Endothelial cell of umbilical vein (primary cell): ENCODE measurements at regions not wholly inside any gene's neighbourhood (a gene's known extent, or its start where the extent isn't known, plus 50 kb on each side); places are given as distances from the start of the nearest gene placed in this dataset.

ENCODE experiments used
- BruUV-seq: library from RNA; stranded (reverse); fragments of 400-500 nt; replicated peaks from 2 replicates; lab custom pipeline; 2021; lab: Mats Ljungman, UMichigan
- CTCF ChIA-PET: fragments of 300-600, 350-600 bp; sonication (Branson Sonifier 250); formaldehyde crosslinking; loops from one replicate; lab custom pipeline; 2021; ENCODE audit warnings: antibody characterized with exemption, inconsistent platforms; lab: Charles Lee
- POLR2A ChIA-PET: fragments of 300-600, 350-600 bp; sonication (Branson Sonifier 250); formaldehyde crosslinking; loops from one replicate; lab custom pipeline; 2021; ENCODE audit warnings: antibody characterized with exemption, inconsistent platforms; lab: Charles Lee
- DNase-seq: peaks from one replicate; pipeline ENCODE4 v3.0.0-alpha.2; 2011; ENCODE audit warnings: low read depth, low spot score
- FAIRE-seq: peaks from 2 replicates; lab custom pipeline; 2011; peaks lifted over from hg19 to GRCh38; lab: Jason Lieb, UNC
- H2AFZ ChIP-seq: 2 replicates; pipeline ENCODE4 v1.6.0; 2012; ENCODE audit warnings: low read depth, low read length, control low read depth, inconsistent platforms
- H3K27ac ChIP-seq: 2 replicates; pipeline ENCODE4 v1.5.1; 2011; ENCODE audit warnings: low read depth, mild to moderate bottlenecking, control low read depth, low read length, moderate library complexity; ENCODE audit not compliant: insufficient read depth
- H3K27me3 ChIP-seq, 2 experiments: 2 replicates each; pipeline versions ENCODE4 v1.6.0 to v1.6.1; 2011; ENCODE audit warnings: low read length in 2 of 2, mixed read lengths in 1 of 2; ENCODE audit not compliant: control insufficient read depth in 2 of 2, insufficient read depth in 2 of 2
- H3K36me3 ChIP-seq, 2 experiments: 2 replicates in 1 of 2; 3 replicates in 1 of 2; pipeline ENCODE4 v1.5.1; 2011; ENCODE audit warnings: low read length in 2 of 2, mild to moderate bottlenecking in 1 of 2, moderate library complexity in 1 of 2; ENCODE audit not compliant: control insufficient read depth in 2 of 2, insufficient read depth in 2 of 2; ENCODE audit errors: extremely low read depth in 1 of 2
- H3K4me1 ChIP-seq: 3 replicates; pipeline ENCODE4 v1.5.1; 2011; ENCODE audit warnings: mild to moderate bottlenecking, low read length; ENCODE audit not compliant: control insufficient read depth, insufficient read depth; ENCODE audit errors: extremely low read depth
- H3K4me2 ChIP-seq: 2 replicates; pipeline ENCODE4 v1.6.1; 2011; ENCODE audit warnings: low read length, control low read depth, mixed read lengths; ENCODE audit not compliant: insufficient read depth
- H3K4me3 ChIP-seq, 3 experiments: fragments of 200-600 bp in 1 of 3; sonication (generic), shearing (Covaris generic) in 1 of 3; replicated peaks in 1 of 3; 2 replicates each; pipeline ENCODE4 v1.5.1; 2011 to 2016; ENCODE audit warnings: control low read depth in 3 of 3, low read length in 3 of 3, mild to moderate bottlenecking in 2 of 3, inconsistent platforms in 1 of 3, low read depth in 1 of 3, moderate library complexity in 1 of 3; ENCODE audit not compliant: insufficient read depth in 1 of 3
- H3K79me2 ChIP-seq: 2 replicates; pipeline ENCODE4 v1.6.0; 2012; ENCODE audit warnings: low read length, inconsistent platforms; ENCODE audit not compliant: control insufficient read depth, insufficient read depth
- H3K9ac ChIP-seq: replicated peaks from 2 replicates; pipeline ENCODE3; 2011; ENCODE audit warnings: low read length, control low read depth; ENCODE audit not compliant: insufficient read depth; ENCODE audit errors: extremely low read depth
- H3K9me1 ChIP-seq: replicated peaks from 3 replicates; pipeline ENCODE4 v1.6.0; 2011; ENCODE audit warnings: mild to moderate bottlenecking, low read length; ENCODE audit not compliant: control insufficient read depth, insufficient read depth; ENCODE audit errors: extremely low read depth
- H3K9me3 ChIP-seq: replicated peaks from 2 replicates; pipeline ENCODE4 v1.5.1; 2012; ENCODE audit warnings: low read length, inconsistent platforms; ENCODE audit not compliant: control insufficient read depth, insufficient read depth
- H4K20me1 ChIP-seq: replicated peaks from 2 replicates; pipeline ENCODE3; 2011; ENCODE audit warnings: mild to moderate bottlenecking, low read length; ENCODE audit not compliant: control insufficient read depth, insufficient read depth; ENCODE audit errors: extremely low read depth
- CTCF ChIP-seq, 2 donors: IDR thresholded peaks; 1 replicate in 1 of 2; 2 replicates in 1 of 2; pipeline ENCODE4 v1.5.1; 2011; ENCODE audit warnings: low read length in 2 of 2, mild to moderate bottlenecking in 2 of 2, moderate library complexity in 2 of 2, control low read depth in 1 of 2, inconsistent platforms in 1 of 2, low read depth in 1 of 2; ENCODE audit not compliant: insufficient read depth in 1 of 2; ENCODE audit errors: extremely low read depth in 1 of 2
- EZH2 ChIP-seq: IDR thresholded peaks from 2 replicates; pipeline ENCODE4 v1.6.1; 2012; ENCODE audit warnings: borderline replicate concordance, low read depth, mild to moderate bottlenecking, moderate library complexity, low read length, inconsistent platforms; ENCODE audit not compliant: severe bottlenecking
- FOS ChIP-seq: IDR thresholded peaks from 2 replicates; pipeline ENCODE4 v1.6.1; 2011; ENCODE audit warnings: mild to moderate bottlenecking, low read length, moderate library complexity, borderline replicate concordance; ENCODE audit not compliant: insufficient read depth
- GATA2 ChIP-seq: IDR thresholded peaks from 2 replicates; pipeline ENCODE4 v1.7.0; 2011; ENCODE audit warnings: low read depth, mild to moderate bottlenecking, moderate library complexity, mixed read lengths, low read length; ENCODE audit not compliant: insufficient read length, insufficient read depth
- JUN ChIP-seq: IDR thresholded peaks from 2 replicates; pipeline ENCODE4 v1.6.1; 2011; ENCODE audit warnings: borderline replicate concordance, low read depth; ENCODE audit not compliant: insufficient read length, insufficient read depth
- MYC ChIP-seq: IDR thresholded peaks from one replicate; pipeline ENCODE4 v1.6.1; 2011; ENCODE audit warnings: mild to moderate bottlenecking, low read depth, low read length
- POLR2AphosphoS5 ChIP-seq: IDR thresholded peaks from 2 replicates; pipeline ENCODE4 v1.6.1; 2012; ENCODE audit warnings: low read depth, mild to moderate bottlenecking, control low read depth, low read length, moderate library complexity; ENCODE audit not compliant: insufficient read depth
- dilution Hi-C: fragments of 300-500 bp; cut with MboI; formaldehyde crosslinking; loops from one replicate; pipeline ENCODE4 v1.15.0; 2019; ENCODE audit warnings: low sequenced_read_pairs; ENCODE audit not compliant: extremely low pct_ligation_motif_present
- intact Hi-C: fragments of 100-400 bp; cut with micrococcal nuclease; formaldehyde crosslinking; loops from one replicate; pipeline ENCODE4 v1.10.0; 2022

GRCh38 chr3:109480014-109480413 lies 142.7 kb upstream of the DPPA4 start:
- H3K9me1 ChIP-seq = no peaks in the 10 kb centered on the region
- intact Hi-C loops (no loop called here), dilution Hi-C loops (no loop called here)
- no peak overlapping the region for H3K9ac ChIP-seq
- no peaks in the 10 kb centered on the region for H3K36me3 ChIP-seq
- H4K20me1 ChIP-seq = no peaks in the 10 kb centered on the region
- FAIRE-seq (no peak), DNase-seq (no peak)
- TF ChIP-seq FOS (no peak), POLR2AphosphoS5 (no peak), MYC (no peak), GATA2 (no peak), CTCF (IDR thresholded peaks at IDR 0.05; ENCODE audit: extremely low read depth in 1 of 2, insufficient read depth in 1 of 2, low read depth in 1 of 2, low read length in 2 of 2) (no peak)
- no TSS peak for BruUV-seq
- H3K79me2 ChIP-seq = no peaks in the 10 kb centered on the region
- H3K27ac ChIP-seq = no peak overlapping the region
- no peaks in the 10 kb centered on the region for H3K27me3 ChIP-seq
- no peaks in the 10 kb centered on the region for H3K4me1 ChIP-seq
- peaks cover 2% of the 10 kb centered on the region for H3K9me3 ChIP-seq
- no peak overlapping the region for H3K4me3 ChIP-seq
- ChIA-PET POLR2A (no interaction called here), CTCF (no interaction called here)
- no peak overlapping the region for H2AFZ ChIP-seq
- H3K4me2 ChIP-seq = no peak overlapping the region

- H3K9me1 ChIP-seq = no peaks in the 10 kb centered on the region
- H3K36me3 ChIP-seq = no peaks in the 10 kb centered on the region
- no peak overlapping the region for H3K4me3 ChIP-seq
- H3K27ac ChIP-seq = no peak overlapping the region
- H2AFZ ChIP-seq = no peak overlapping the region
- no TSS peak for BruUV-seq
- no peaks in the 10 kb centered on the region for H4K20me1 ChIP-seq
- no peak for FAIRE-seq
- intact Hi-C loops (no loop called here), dilution Hi-C loops (no loop called here)
- DNase-seq = no peak
- H3K4me1 ChIP-seq = no peaks in the 10 kb centered on the region
- POLR2A ChIA-PET = no interaction called here
- no peak for TF ChIP-seq GATA2
- no peak for TF ChIP-seq POLR2AphosphoS5
- TF ChIP-seq MYC = no peak
- no peak for TF ChIP-seq JUN
- no peak for TF ChIP-seq EZH2
- H3K27me3 ChIP-seq = no peaks in the 10 kb centered on the region
- peaks cover 2% of the 10 kb centered on the region for H3K9me3 ChIP-seq
- H3K79me2 ChIP-seq = no peaks in the 10 kb centered on the region
- CTCF ChIA-PET = no interaction called here
- H3K4me2 ChIP-seq = no peak overlapping the region
- no peak overlapping the region for H3K9ac ChIP-seq
These were observed 141.3 kb upstream of the DPPA4 start for GRCh38 chr3:109478614-109479013.
